ENCODE measurements at regions not wholly inside any gene's neighbourhood (a gene's known extent, or its start where the extent isn't known, plus 50 kb on each side); places are given as distances from the start of the nearest gene placed in this dataset.

- no peak for DNase-seq
- no peak overlapping the region for H3K27ac ChIP-seq (replicated peaks)
- no peaks in the 10 kb centered on the region for H3K4me1 ChIP-seq
- no peak overlapping the region for H3K4me3 ChIP-seq
- H3K27me3 ChIP-seq (ENCODE audit: low read depth), result peaks cover 68% of the 10 kb centered on the region
- TF ChIP-seq CTCF (IDR thresholded peaks at IDR 0.05; ENCODE audit: borderline replicate concordance), result no peak
- no peaks in the 10 kb centered on the region for H3K36me3 ChIP-seq
- no peaks in the 10 kb centered on the region for H3K9me3 ChIP-seq (replicated peaks)
- intact Hi-C loops (cut with micrococcal nuclease), result no loop called here
These were observed 82.3 kb downstream of the CD24 start for GRCh38 chr6:106892186-106892585.

GRCh38 chr6:106890447-106890846 is 84.1 kb downstream of the CD24 start:
- no peaks in the 10 kb centered on the region for H3K4me1 ChIP-seq
- no peak overlapping the region for H3K27ac ChIP-seq (replicated peaks)
- no peaks in the 10 kb centered on the region for H3K9me3 ChIP-seq (replicated peaks)
- no peak for DNase-seq
- no peak for TF ChIP-seq CTCF (IDR thresholded peaks at IDR 0.05; ENCODE audit: borderline replicate concordance)
- H3K4me3 ChIP-seq, result no peak overlapping the region
- H3K36me3 ChIP-seq, result no peaks in the 10 kb centered on the region
- intact Hi-C loops (cut with micrococcal nuclease), result no loop called here
- H3K27me3 ChIP-seq (ENCODE audit: low read depth), result peaks cover 61% of the 10 kb centered on the region

- no peak for DNase-seq
- intact Hi-C loops (cut with micrococcal nuclease), result no loop called here
- no peak overlapping the region for H3K27ac ChIP-seq (replicated peaks)
- no peaks in the 10 kb centered on the region for H3K9me3 ChIP-seq (replicated peaks)
- H3K27me3 ChIP-seq (ENCODE audit: low read depth), result peaks cover 56% of the 10 kb centered on the region
- TF ChIP-seq CTCF (IDR thresholded peaks at IDR 0.05; ENCODE audit: borderline replicate concordance), result no peak
- no peak overlapping the region for H3K4me3 ChIP-seq
- no peaks in the 10 kb centered on the region for H3K36me3 ChIP-seq
- no peaks in the 10 kb centered on the region for H3K4me1 ChIP-seq
These were observed 84.8 kb downstream of the CD24 start for GRCh38 chr6:106889692-106890091.

GRCh38 chr6:106886922-106887797 is 87.4 kb downstream of the CD24 start:
- Histone ChIP-seq H3K27ac (replicated peaks) (no peak overlapping the region), H3K4me3 (no peak overlapping the region), H3K4me1 (no peaks in the 10 kb centered on the region), H3K27me3 (ENCODE audit: low read depth) (peaks cover 46% of the 10 kb centered on the region), H3K36me3 (no peaks in the 10 kb centered on the region), H3K9me3 (replicated peaks) (no peaks in the 10 kb centered on the region)
- no peak for DNase-seq
- TF ChIP-seq CTCF (IDR thresholded peaks at IDR 0.05; ENCODE audit: borderline replicate concordance), result no peak
- intact Hi-C loops (cut with micrococcal nuclease), result no loop called here

GRCh38 chr6:106886081-106886843 is 88.3 kb downstream of the CD24 start:
- peaks cover 43% of the 10 kb centered on the region for H3K27me3 ChIP-seq (ENCODE audit: low read depth)
- no peak for DNase-seq
- no peak overlapping the region for H3K27ac ChIP-seq (replicated peaks)
- no peaks in the 10 kb centered on the region for H3K36me3 ChIP-seq
- no peak overlapping the region for H3K4me3 ChIP-seq
- intact Hi-C loops (cut with micrococcal nuclease), result no loop called here
- H3K4me1 ChIP-seq, result no peaks in the 10 kb centered on the region
- H3K9me3 ChIP-seq (replicated peaks), result no peaks in the 10 kb centered on the region
- TF ChIP-seq CTCF (IDR thresholded peaks at IDR 0.05; ENCODE audit: borderline replicate concordance), result no peak

All from left ventricle myocardium inferior (tissue), 1 donor.